Keratinocyte (primary cell): ENCODE measurements at regions not wholly inside any gene's neighbourhood (a gene's known extent, or its start where the extent isn't known, plus 50 kb on each side); places are given as distances from the start of the nearest gene placed in this dataset.
"Not testable (repeated sequence)": the region's sequence is repeated elsewhere in the genome, so short reads cannot be mapped to it uniquely, and the experiment has no call there.

Source experiments
- DNase-seq: peaks from one replicate; pipeline ENCODE4 v3.0.0-alpha.2; 2011; ENCODE audit warnings: low read depth, missing footprints, low spot score
- FAIRE-seq: peaks from 2 replicates; lab custom pipeline; 2011; peaks lifted over from hg19 to GRCh38; lab: Jason Lieb, UNC
- H2AFZ ChIP-seq: 2 replicates; pipeline ENCODE4 v1.6.0; 2012; ENCODE audit warnings: low read length, control low read depth, inconsistent platforms; ENCODE audit not compliant: control insufficient read depth
- H3K27ac ChIP-seq: 2 replicates; pipeline ENCODE4 v1.5.1; 2011; ENCODE audit warnings: low read length; ENCODE audit not compliant: control insufficient read depth, insufficient read depth
- H3K27me3 ChIP-seq: 3 replicates; pipeline ENCODE4 v1.6.0; 2011; ENCODE audit warnings: low read length; ENCODE audit not compliant: control insufficient read depth, insufficient read depth; ENCODE audit errors: extremely low read depth
- H3K36me3 ChIP-seq, 2 experiments: 2 replicates in 1 of 2; 3 replicates in 1 of 2; pipeline ENCODE4 v1.5.1; 2011; ENCODE audit warnings: low read length in 2 of 2, mild to moderate bottlenecking in 1 of 2; ENCODE audit not compliant: control insufficient read depth in 2 of 2, insufficient read depth in 2 of 2; ENCODE audit errors: extremely low read depth in 1 of 2
- H3K4me1 ChIP-seq: 3 replicates; pipeline ENCODE4 v1.5.1; 2011; ENCODE audit warnings: low read length; ENCODE audit not compliant: control insufficient read depth, insufficient read depth; ENCODE audit errors: extremely low read depth
- H3K4me2 ChIP-seq: 3 replicates; pipeline ENCODE4 v1.6.0; 2011; ENCODE audit warnings: low read depth, low read length; ENCODE audit not compliant: control insufficient read depth, insufficient read depth; ENCODE audit errors: extremely low read depth
- H3K4me3 ChIP-seq, 3 experiments: fragments of 200-600 bp in 1 of 3; sonication (generic) in 1 of 3; 2 replicates in 2 of 3; 3 replicates in 1 of 3; pipeline ENCODE4 v1.5.1; 2011 to 2016; ENCODE audit warnings: low read length in 3 of 3, mild to moderate bottlenecking in 3 of 3, control low read depth in 2 of 3, inconsistent platforms in 1 of 3, low read depth in 1 of 3, mixed read lengths in 1 of 3, mixed run types in 1 of 3, moderate library complexity in 1 of 3; ENCODE audit not compliant: control insufficient read depth in 2 of 3, insufficient read depth in 2 of 3; ENCODE audit errors: extremely low read depth in 1 of 3
- H3K79me2 ChIP-seq: 2 replicates; pipeline ENCODE4 v1.6.0; 2012; ENCODE audit warnings: low read length; ENCODE audit not compliant: control insufficient read depth, insufficient read depth
- H3K9ac ChIP-seq: 3 replicates; pipeline ENCODE4 v1.6.0; 2011; ENCODE audit warnings: low read length; ENCODE audit not compliant: control insufficient read depth, insufficient read depth; ENCODE audit errors: extremely low read depth
- H3K9me1 ChIP-seq: 3 replicates; pipeline ENCODE4 v1.6.0; 2011; ENCODE audit warnings: low read length; ENCODE audit not compliant: control insufficient read depth, insufficient read depth; ENCODE audit errors: extremely low read depth
- H3K9me3 ChIP-seq: 2 replicates; pipeline ENCODE4 v1.5.1; 2012; ENCODE audit warnings: low read depth, low read length; ENCODE audit not compliant: control insufficient read depth
- H4K20me1 ChIP-seq: 3 replicates; pipeline ENCODE4 v1.6.0; 2011; ENCODE audit warnings: low read length; ENCODE audit not compliant: control insufficient read depth, insufficient read depth; ENCODE audit errors: extremely low read depth
- CTCF ChIP-seq, 3 experiments: IDR thresholded peaks in 1 of 3; conservative IDR thresholded peaks in 1 of 3; optimal IDR thresholded peaks in 1 of 3; 2 replicates in 2 of 3; 3 replicates in 1 of 3; pipeline versions ENCODE3 to v1.5.1; 2011; ENCODE audit warnings: low read length in 3 of 3, mild to moderate bottlenecking in 3 of 3, moderate library complexity in 2 of 3, control low read depth in 1 of 3, inconsistent platforms in 1 of 3; ENCODE audit not compliant: insufficient read depth in 2 of 3; ENCODE audit errors: extremely low read depth in 1 of 3
- EZH2 ChIP-seq: IDR thresholded peaks from one replicate; pipeline ENCODE4 v1.6.1; 2012; ENCODE audit warnings: inconsistent platforms, mild to moderate bottlenecking, low read length, moderate library complexity
- dilution Hi-C: fragments of 300-500 bp; cut with MboI; formaldehyde crosslinking; loops from one replicate; pipeline ENCODE4 v1.7.0; 2020; ENCODE audit warnings: low sequenced_read_pairs; ENCODE audit not compliant: extremely low pct_ligation_motif_present

GRCh38 chr4:72761368-72762038 is 192.5 kb upstream of the ADAMTS3 start:
- Histone ChIP-seq H3K36me3 (no peaks in the 10 kb centered on the region), H2AFZ (no peak overlapping the region), H3K4me1 (no peaks in the 10 kb centered on the region), H3K79me2 (no peaks in the 10 kb centered on the region), H3K4me2 (no peak overlapping the region), H3K9me3 (no peaks in the 10 kb centered on the region), H3K9ac (no peak overlapping the region), H4K20me1 (no peaks in the 10 kb centered on the region), H3K27me3 (peaks cover 4% of the 10 kb centered on the region), H3K27ac (no peak overlapping the region), H3K4me3 (no peak overlapping the region), H3K9me1 (no peaks in the 10 kb centered on the region)
- dilution Hi-C loops = no loop called here
- DNase-seq = no peak
- TF ChIP-seq CTCF (optimal IDR thresholded peaks at IDR 0.05 in 1 of 3, IDR thresholded peaks at IDR 0.05 in 1 of 3, conservative IDR thresholded peaks at IDR 0.05 in 1 of 3; ENCODE audit: extremely low read depth in 1 of 3, insufficient read depth in 2 of 3, low read length in 3 of 3) (no peak), EZH2 (no peak)
- no peak for FAIRE-seq

GRCh38 chr4:72753414-72753813 is 184.4 kb upstream of the ADAMTS3 start:
- H3K4me3 ChIP-seq, H2AFZ ChIP-seq, H3K4me1 ChIP-seq, DNase-seq, dilution Hi-C loops, FAIRE-seq, H3K27ac ChIP-seq, H3K27me3 ChIP-seq, H4K20me1 ChIP-seq, H3K9me1 ChIP-seq, H3K9me3 ChIP-seq, H3K79me2 ChIP-seq, H3K4me2 ChIP-seq, H3K36me3 ChIP-seq, H3K9ac ChIP-seq: not testable (repeated sequence)
